ENCODE measurements at regions not wholly inside any gene's neighbourhood (a gene's known extent, or its start where the extent isn't known, plus 50 kb on each side); places are given as distances from the start of the nearest gene placed in this dataset.

DNA sequence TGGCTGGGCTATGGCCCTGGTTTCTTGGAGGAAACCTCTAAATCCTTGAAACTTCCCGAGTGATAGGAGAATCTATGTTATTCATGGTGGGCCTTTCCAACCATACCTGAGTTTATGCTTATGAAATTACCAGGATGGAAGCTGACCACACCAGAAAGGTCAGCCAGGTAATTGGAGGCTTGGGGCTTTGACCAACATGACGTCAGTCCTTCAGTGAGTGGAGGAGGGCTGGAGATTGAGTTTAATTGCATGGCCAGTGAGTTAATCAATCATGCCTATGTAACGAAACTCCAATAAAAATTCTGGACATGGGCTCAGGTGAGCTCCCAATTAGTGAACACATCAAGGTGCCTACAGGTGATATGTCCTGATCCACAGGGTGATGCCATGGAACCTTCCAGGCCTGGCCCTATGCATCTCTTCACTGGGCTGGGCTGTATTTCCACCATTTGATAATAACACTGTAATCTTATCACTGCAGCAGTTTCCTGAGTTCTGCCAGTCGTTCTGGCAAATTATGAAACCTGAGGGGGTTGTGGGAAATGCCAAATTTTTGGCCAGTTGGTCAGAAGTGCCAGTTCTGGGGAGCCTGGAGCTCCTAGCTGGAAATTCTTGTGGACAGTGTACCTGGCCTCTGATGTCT lies 106.5 kb downstream of the CDH26 start:
- no peaks in the 10 kb centered on the region for H3K9me3 ChIP-seq
- DNase-seq (ENCODE audit: low spot score in 2 of 2), result no peak
- H3K27me3 ChIP-seq (ENCODE audit: low read depth), result no peaks in the 10 kb centered on the region
- no peaks in the 10 kb centered on the region for H3K4me1 ChIP-seq
- in situ Hi-C loops (cut with MboI; ENCODE audit: low sequenced_read_pairs), result no loop called here
- H3K4me3 ChIP-seq, result no peak overlapping the region
- H3K36me3 ChIP-seq (replicated peaks), result no peaks in the 10 kb centered on the region

DNA sequence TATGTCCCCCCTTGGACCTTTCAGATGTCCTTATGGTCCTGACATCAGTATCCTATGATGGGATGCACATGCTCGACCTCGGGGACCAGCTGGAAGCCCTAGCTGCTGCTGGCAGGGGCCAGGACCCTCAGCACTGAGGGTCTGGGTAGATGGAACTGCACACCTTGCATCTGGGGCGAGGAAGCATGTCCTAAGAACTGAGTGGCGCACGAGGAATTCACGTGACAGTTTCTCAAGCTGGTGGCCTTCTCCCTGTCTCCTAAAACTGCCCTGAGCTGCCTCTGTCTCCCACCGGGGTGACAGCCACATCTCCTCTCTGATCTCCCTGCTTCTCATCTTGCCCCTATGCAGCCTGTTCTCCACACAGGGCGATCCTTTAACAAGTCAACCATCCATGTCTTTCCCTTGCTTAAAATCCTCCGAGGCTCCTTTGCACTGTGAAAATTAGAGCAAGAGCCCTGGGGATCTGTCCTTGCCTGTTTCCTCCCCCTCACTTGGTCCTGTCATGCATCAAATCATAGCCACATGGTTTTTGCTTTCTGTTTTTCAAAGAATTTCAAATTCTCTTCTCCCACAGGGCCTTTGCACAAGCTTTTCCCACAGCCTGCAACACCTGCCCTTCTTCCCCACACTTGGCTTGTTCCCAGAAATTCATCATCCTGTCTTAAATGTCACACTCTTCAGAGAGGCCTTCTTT lies 107.7 kb downstream of the CDH26 start:
- H3K27me3 ChIP-seq (ENCODE audit: low read depth), result no peaks in the 10 kb centered on the region
- no peaks in the 10 kb centered on the region for H3K9me3 ChIP-seq
- no peak for DNase-seq (ENCODE audit: low spot score in 2 of 2)
- H3K4me1 ChIP-seq, result no peaks in the 10 kb centered on the region
- in situ Hi-C loops (cut with MboI; ENCODE audit: low sequenced_read_pairs), result no loop called here
- H3K36me3 ChIP-seq (replicated peaks), result no peaks in the 10 kb centered on the region
- no peak overlapping the region for H3K4me3 ChIP-seq

DNA sequence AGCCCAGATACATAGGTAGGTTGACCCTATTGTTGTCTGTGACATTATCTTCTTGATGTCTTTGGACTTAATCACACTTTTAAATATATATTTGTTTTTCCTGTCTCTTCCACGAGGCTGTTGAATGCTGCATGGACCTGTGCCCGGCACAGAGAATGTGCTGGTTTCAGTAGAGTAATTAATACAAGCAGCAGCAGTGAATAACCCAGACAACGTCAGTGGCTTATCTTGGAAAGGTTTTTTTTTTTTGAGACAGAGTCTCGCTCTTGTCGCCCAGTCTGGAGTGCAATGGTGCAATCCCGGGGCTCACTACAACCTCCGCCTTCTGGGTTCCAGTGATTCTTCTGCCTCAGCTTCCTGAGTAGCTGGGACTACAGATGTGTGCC lies 108.2 kb downstream of the CDH26 start:
- H3K9me3 ChIP-seq, result no peaks in the 10 kb centered on the region
- H3K27me3 ChIP-seq (ENCODE audit: low read depth), result no peaks in the 10 kb centered on the region
- H3K4me1 ChIP-seq, result no peaks in the 10 kb centered on the region
- in situ Hi-C loops (cut with MboI; ENCODE audit: low sequenced_read_pairs), result no loop called here
- no peaks in the 10 kb centered on the region for H3K36me3 ChIP-seq (replicated peaks)
- DNase-seq (ENCODE audit: low spot score in 2 of 2), result no peak
- no peak overlapping the region for H3K4me3 ChIP-seq

DNA sequence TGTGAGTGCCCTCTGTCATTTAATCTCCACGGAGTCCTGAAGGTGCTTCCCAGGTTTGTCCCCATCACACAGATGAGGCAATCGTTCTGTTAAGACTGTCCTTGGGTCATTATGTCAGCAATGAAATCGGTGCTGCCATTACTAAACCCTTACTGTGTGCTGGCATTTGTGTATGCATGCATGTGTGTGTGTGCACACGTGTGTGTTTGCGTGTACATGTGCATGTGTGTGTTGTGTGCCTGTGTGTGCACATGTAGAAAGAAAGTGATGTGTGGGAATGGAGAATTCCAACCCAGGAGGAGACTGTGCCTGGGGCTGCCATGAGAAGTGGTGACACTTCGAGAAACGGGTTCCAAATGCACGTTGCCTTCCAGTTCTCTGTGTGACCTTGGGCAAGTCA lies 110.3 kb downstream of the CDH26 start:
- H3K4me3 ChIP-seq, result no peak overlapping the region
- in situ Hi-C loops (cut with MboI; ENCODE audit: low sequenced_read_pairs), result no loop called here
- no peaks in the 10 kb centered on the region for H3K36me3 ChIP-seq (replicated peaks)
- H3K4me1 ChIP-seq, result no peaks in the 10 kb centered on the region
- H3K9me3 ChIP-seq, result no peaks in the 10 kb centered on the region
- DNase-seq (ENCODE audit: low spot score in 2 of 2), result no peak
- H3K27me3 ChIP-seq (ENCODE audit: low read depth), result no peaks in the 10 kb centered on the region

DNA sequence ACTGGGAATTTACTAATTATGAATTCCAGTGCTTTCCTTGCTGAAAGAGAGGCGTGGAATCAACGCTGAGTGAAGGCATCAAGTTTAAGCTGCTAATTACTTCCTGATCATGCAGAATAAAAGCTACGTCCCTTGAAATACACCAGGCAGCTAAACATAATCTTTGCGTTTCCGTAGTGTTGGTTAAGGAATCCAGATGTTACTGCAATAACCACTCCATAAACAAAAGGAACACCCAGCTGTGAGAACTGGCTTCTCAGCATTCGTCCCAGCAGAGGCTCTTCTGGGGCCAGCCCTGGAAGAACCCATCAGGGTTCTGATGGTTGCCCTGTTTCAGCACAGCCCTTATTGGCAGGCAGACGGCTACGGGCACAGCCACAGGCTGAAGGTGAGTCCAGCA lies 111.4 kb downstream of the CDH26 start:
- H3K27me3 ChIP-seq (ENCODE audit: low read depth), result no peaks in the 10 kb centered on the region
- in situ Hi-C loops (cut with MboI; ENCODE audit: low sequenced_read_pairs), result no loop called here
- no peaks in the 10 kb centered on the region for H3K36me3 ChIP-seq (replicated peaks)
- H3K4me3 ChIP-seq, result no peak overlapping the region
- H3K9me3 ChIP-seq, result no peaks in the 10 kb centered on the region
- DNase-seq (ENCODE audit: low spot score in 2 of 2), result no peak
- no peaks in the 10 kb centered on the region for H3K4me1 ChIP-seq

DNA sequence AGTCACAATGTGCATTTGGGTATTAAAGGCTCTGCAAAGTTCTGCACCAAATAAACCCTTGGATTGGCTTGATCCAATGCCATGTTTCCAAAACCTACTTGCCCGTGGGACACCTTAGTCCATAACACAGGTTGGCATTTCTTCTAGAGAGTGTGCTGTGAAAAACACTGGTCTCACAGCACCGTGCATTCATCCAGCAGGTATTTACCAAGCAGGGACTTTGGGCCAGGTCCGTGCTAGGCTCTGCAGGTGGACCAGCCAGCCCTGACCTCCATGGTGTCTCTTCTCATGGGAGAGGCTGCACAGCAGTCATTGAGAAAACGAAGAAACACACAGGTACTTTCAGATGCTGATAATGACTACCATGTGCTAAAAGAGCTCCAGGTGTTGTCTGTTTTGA lies 112.6 kb downstream of the CDH26 start:
- no peaks in the 10 kb centered on the region for H3K4me1 ChIP-seq
- H3K36me3 ChIP-seq (replicated peaks), result no peaks in the 10 kb centered on the region
- no peaks in the 10 kb centered on the region for H3K27me3 ChIP-seq (ENCODE audit: low read depth)
- no peak overlapping the region for H3K4me3 ChIP-seq
- in situ Hi-C loops (cut with MboI; ENCODE audit: low sequenced_read_pairs), result no loop called here
- no peaks in the 10 kb centered on the region for H3K9me3 ChIP-seq
- DNase-seq (ENCODE audit: low spot score in 2 of 2), result no peak

DNA sequence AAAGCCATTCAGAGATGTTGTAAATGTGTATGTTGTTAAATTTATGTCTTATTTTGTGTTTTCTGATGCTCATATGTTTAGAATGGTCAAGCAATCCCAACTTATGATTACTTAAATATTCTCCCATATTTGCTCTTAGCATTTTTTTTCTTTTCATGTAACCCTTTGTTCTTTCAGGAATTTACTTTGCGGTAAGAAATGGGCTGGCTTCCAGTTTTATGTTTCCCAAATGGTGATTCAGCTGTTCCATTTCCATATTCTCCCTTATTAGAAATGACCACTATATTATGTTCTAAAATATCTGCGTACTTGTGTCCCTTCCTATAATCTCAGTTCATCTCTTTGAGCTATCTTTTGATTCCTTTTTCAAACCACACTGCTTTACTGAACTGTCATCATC lies 113.7 kb downstream of the CDH26 start:
- no peaks in the 10 kb centered on the region for H3K27me3 ChIP-seq (ENCODE audit: low read depth)
- H3K9me3 ChIP-seq, result no peaks in the 10 kb centered on the region
- no peaks in the 10 kb centered on the region for H3K36me3 ChIP-seq (replicated peaks)
- no peaks in the 10 kb centered on the region for H3K4me1 ChIP-seq
- in situ Hi-C loops (cut with MboI; ENCODE audit: low sequenced_read_pairs), result no loop called here
- H3K4me3 ChIP-seq, result no peak overlapping the region
- no peak for DNase-seq (ENCODE audit: low spot score in 2 of 2)

DNA sequence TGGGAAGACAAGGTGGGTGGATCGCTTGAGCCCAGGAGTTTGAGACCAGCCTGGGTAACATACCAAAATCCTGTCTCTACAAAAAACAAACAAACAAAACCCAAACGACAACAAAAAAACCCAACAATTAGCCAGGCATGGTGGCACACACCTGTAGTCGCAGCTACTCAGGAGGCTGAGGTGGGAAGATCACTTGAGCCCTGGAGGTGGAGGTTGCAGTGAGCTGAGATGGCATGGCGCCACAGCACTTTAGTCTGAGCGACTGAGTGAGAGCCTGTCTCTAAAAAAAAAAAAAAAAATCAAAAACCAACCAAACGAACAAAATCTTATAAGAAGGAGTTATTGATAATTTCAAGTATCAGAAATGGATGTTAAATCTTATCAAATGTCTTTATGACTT lies 114.9 kb downstream of the CDH26 start:
- Histone ChIP-seq H3K9me3 (no peaks in the 10 kb centered on the region), H3K36me3 (replicated peaks) (no peaks in the 10 kb centered on the region), H3K4me1 (no peaks in the 10 kb centered on the region), H3K27me3 (ENCODE audit: low read depth) (no peaks in the 10 kb centered on the region), H3K4me3 (no peak overlapping the region)
- in situ Hi-C loops (cut with MboI; ENCODE audit: low sequenced_read_pairs), result no loop called here
- no peak for DNase-seq (ENCODE audit: low spot score in 2 of 2)

DNA sequence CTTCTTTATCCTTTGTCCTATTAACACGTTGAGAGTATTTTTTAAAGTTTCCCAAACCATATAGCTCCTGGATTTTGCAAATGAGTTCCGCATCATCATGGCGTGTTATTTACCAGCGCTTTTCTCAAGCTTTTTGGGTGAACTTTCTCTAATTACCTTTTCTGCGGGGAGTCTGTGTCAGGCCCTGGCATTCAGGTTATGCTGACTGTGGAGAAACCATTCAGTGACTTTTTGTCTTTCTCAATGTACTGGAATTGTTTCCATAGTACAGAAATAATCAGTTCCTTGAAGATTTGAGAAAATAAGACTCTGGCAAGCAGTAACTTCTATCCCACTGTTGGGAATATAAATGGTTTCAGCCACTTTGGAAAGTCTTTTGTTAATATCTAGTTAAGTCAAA lies 115.3 kb downstream of the CDH26 start:
- H3K9me3 ChIP-seq, result no peaks in the 10 kb centered on the region
- H3K4me1 ChIP-seq, result no peaks in the 10 kb centered on the region
- in situ Hi-C loops (cut with MboI; ENCODE audit: low sequenced_read_pairs), result no loop called here
- H3K4me3 ChIP-seq, result no peak overlapping the region
- no peak for DNase-seq (ENCODE audit: low spot score in 2 of 2)
- no peaks in the 10 kb centered on the region for H3K27me3 ChIP-seq (ENCODE audit: low read depth)
- no peaks in the 10 kb centered on the region for H3K36me3 ChIP-seq (replicated peaks)

DNA sequence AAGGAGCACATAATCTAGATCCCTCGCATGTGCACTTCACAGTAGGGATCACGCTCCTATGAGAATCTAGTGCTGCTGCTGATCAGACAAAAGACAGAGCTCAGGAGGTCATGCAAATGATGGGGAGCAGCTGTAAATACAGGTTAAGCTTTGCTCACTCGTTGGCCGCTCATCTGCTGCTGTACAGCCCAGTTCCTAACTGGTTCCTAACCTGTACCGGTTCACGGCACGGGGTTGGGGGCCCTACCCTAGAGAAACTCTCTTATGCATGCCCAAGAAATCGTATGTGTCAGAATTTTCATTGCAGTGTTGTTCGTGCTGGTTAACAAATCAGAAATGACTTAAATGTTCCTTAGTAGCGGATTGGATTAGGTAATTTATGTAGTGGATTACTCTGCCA lies 116.1 kb downstream of the CDH26 start:
- H3K9me3 ChIP-seq, result no peaks in the 10 kb centered on the region
- in situ Hi-C loops (cut with MboI; ENCODE audit: low sequenced_read_pairs), result no loop called here
- H3K36me3 ChIP-seq (replicated peaks), result no peaks in the 10 kb centered on the region
- H3K27me3 ChIP-seq (ENCODE audit: low read depth), result no peaks in the 10 kb centered on the region
- no peak for DNase-seq (ENCODE audit: low spot score in 2 of 2)
- H3K4me3 ChIP-seq, result no peak overlapping the region
- H3K4me1 ChIP-seq, result no peaks in the 10 kb centered on the region

DNA sequence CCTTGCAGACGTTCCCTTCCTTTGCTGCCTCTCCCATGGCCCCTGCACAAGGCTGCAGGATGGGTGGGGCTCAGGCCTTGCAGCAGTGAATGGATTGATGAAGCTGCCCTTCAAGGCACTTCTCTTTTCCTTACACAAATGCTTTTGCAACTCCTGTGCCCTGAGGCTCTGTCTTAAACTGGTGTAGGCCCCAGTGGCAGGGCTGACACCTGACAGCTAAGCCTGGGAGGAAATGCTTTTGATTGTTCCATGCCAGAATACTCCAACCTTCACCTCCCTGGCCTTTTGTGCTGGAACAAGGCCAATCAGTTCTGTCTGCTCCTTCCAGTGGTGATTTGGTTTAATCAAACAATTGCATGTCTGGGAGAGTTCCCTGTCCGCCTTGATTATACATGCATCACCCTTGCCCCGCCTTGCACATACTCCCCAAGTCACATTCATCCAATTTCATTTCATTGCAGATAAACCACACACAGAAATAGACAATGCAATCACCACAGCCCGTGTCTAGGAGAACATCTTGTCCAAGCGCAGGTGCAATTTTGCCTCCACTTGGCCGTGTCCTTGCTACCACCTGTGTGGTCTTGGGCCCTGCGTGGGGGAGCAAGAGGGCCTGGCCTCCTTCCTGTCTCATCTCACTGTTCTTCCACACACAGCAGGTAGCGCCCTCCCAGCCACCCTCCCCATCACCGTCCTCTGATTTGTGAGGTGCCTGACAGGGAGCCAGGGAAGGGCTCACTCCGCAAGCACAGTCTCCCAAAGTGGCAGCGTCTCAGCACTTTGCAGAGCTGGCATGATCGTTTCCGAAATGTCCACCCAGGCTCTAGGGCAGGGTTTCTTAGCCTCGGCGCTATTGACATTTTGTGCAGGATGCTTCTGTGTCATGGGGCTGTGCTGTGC lies 120.4 kb downstream of the CDH26 start:
- Histone ChIP-seq H3K4me1 (no peaks in the 10 kb centered on the region), H3K4me3 (no peak overlapping the region), H3K9me3 (no peaks in the 10 kb centered on the region), H3K36me3 (replicated peaks) (no peaks in the 10 kb centered on the region), H3K27me3 (ENCODE audit: low read depth) (no peaks in the 10 kb centered on the region)
- DNase-seq (ENCODE audit: low spot score in 2 of 2), result no peak
- in situ Hi-C loops (cut with MboI; ENCODE audit: low sequenced_read_pairs), result no loop called here

DNA sequence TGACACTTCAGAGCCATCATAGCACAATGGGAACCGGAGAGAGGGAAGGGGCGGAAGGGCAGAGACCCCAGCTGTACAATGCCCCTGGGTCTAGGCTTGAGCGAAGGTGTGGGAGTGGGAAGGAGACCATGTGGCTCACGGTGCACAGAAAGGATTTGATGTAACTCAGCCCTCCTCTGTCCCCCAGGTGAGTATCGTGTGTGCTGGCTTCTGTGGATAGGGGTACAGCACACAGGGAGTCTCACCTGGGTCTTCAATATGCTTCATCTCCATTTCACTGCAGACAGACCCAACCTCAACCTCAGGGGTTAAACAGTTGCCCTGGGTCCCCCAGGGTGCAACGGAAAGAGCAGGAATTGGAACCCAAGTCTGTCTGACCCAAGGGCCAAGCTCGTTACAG lies 122.2 kb downstream of the CDH26 start:
- in situ Hi-C loops (cut with MboI; ENCODE audit: low sequenced_read_pairs), result no loop called here
- H3K4me1 ChIP-seq, result no peaks in the 10 kb centered on the region
- no peak overlapping the region for H3K4me3 ChIP-seq
- no peak for DNase-seq (ENCODE audit: low spot score in 2 of 2)
- no peaks in the 10 kb centered on the region for H3K9me3 ChIP-seq
- H3K27me3 ChIP-seq (ENCODE audit: low read depth), result no peaks in the 10 kb centered on the region
- no peaks in the 10 kb centered on the region for H3K36me3 ChIP-seq (replicated peaks)

DNA sequence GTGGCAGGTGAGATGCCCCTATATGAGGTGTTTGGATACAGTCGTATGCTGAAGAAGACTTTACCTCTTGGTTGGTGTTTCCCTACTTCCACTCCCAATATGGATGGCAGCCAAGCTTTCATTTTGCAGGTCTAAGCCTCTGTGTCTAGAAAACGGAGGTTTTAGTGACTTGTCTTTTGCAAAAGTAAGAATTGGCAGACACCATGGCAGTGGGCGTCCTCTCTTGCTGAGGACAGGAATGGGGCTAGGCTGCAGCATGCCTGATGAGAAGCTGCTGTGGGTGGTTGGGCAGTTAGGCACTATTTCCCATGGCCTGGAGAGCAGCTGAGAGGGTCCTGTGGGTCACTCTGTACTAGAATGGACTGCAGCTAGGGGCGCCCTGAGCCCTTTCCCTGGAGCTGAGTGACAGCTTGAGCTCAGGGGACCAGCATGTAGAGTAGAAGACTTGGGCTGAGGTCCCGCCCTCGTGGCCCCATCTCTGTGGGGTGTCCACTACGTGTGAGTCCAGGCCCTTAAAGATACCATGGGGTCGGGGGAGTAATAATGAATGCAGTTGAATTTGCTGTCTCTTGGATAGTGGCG lies 127.4 kb downstream of the CDH26 start:
- in situ Hi-C loops (cut with MboI; ENCODE audit: low sequenced_read_pairs), result no loop called here
- H3K9me3 ChIP-seq, result no peaks in the 10 kb centered on the region
- no peaks in the 10 kb centered on the region for H3K4me1 ChIP-seq
- H3K36me3 ChIP-seq (replicated peaks), result no peaks in the 10 kb centered on the region
- H3K4me3 ChIP-seq, result no peak overlapping the region
- DNase-seq (ENCODE audit: low spot score in 2 of 2), result no peak
- H3K27me3 ChIP-seq (ENCODE audit: low read depth), result no peaks in the 10 kb centered on the region
